ENCODE measurements at regions not wholly inside any gene's neighbourhood (a gene's known extent, or its start where the extent isn't known, plus 50 kb on each side); places are given as distances from the start of the nearest gene placed in this dataset.

DNA sequence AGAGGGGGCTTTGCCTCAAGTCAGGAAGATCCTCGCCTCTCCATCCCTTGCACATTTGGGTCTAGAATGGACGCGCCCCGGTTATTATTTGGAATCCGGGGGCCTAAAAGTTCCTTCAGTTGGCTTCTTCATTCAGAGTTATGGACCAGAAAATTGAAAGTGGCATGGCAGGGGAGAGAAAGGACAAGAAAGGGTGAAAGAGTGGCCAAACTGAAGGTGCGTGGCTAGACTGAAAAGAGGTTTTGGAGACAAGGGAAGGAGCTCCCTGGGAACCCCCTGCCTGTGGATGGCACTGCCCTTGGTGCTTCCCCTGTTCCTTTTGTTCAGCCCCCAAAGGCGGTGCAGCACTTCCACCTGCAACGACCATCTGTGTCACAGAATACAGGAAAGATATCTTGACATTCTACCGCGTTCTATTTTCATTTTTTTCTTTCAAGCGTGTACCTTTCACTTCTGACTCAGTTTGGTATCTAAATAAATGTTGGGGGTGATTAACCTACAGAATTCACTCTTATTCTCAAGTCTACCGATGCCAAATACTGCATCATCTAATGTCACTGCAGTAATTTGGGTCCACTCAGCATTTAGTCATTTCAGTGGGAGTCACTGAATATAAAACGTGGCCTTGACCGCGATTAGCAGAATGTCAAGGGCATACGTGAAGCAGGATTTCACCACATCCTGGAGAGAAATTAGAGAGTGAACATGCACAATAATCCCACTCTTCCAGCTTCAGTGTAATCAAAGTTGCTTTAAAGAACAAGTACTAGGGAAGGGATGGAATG lies 88.1 kb upstream of the ARHGAP32 start:
- no peak for DNase-seq (ENCODE audit: low spot score, unreplicated experiment)
- no peaks in the 10 kb centered on the region for H3K9me3 Mint-ChIP-seq (ENCODE audit: low read depth)
- peaks cover 54% of the 10 kb centered on the region for H3K4me1 Mint-ChIP-seq (ENCODE audit: low read depth)
- peak overlapping the region; percentile 65 for H3K27ac Mint-ChIP-seq
- peaks cover 3% of the 10 kb centered on the region for H3K27me3 Mint-ChIP-seq
- H3K36me3 Mint-ChIP-seq (ENCODE audit: insufficient read depth): no peaks in the 10 kb centered on the region
- TF ChIP-seq, protein P1, sequence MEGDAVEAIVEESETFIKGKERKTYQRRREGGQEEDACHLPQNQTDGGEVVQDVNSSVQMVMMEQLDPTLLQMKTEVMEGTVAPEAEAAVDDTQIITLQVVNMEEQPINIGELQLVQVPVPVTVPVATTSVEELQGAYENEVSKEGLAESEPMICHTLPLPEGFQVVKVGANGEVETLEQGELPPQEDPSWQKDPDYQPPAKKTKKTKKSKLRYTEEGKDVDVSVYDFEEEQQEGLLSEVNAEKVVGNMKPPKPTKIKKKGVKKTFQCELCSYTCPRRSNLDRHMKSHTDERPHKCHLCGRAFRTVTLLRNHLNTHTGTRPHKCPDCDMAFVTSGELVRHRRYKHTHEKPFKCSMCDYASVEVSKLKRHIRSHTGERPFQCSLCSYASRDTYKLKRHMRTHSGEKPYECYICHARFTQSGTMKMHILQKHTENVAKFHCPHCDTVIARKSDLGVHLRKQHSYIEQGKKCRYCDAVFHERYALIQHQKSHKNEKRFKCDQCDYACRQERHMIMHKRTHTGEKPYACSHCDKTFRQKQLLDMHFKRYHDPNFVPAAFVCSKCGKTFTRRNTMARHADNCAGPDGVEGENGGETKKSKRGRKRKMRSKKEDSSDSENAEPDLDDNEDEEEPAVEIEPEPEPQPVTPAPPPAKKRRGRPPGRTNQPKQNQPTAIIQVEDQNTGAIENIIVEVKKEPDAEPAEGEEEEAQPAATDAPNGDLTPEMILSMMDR (IDR thresholded peaks at IDR 0.05; ENCODE audit: unreplicated experiment): no peak
- H3K4me3 Mint-ChIP-seq (ENCODE audit: low read depth): peak overlapping the region; percentile 74

GRCh38 chr11:129279326-129280026 lies 87.4 kb upstream of the ARHGAP32 start:
- H3K9me3 Mint-ChIP-seq (ENCODE audit: low read depth): no peaks in the 10 kb centered on the region
- peaks cover 52% of the 10 kb centered on the region for H3K4me1 Mint-ChIP-seq (ENCODE audit: low read depth)
- H3K36me3 Mint-ChIP-seq (ENCODE audit: insufficient read depth): no peaks in the 10 kb centered on the region
- peak overlapping the region; percentile 74 for H3K4me3 Mint-ChIP-seq (ENCODE audit: low read depth)
- peaks cover 3% of the 10 kb centered on the region for H3K27me3 Mint-ChIP-seq
- TF ChIP-seq, protein P1 (IDR thresholded peaks at IDR 0.05; ENCODE audit: unreplicated experiment): no peak
- DNase-seq (ENCODE audit: low spot score, unreplicated experiment): peak; percentile 77
- H3K27ac Mint-ChIP-seq: peak overlapping the region; percentile 65

- Mint-ChIP-seq H3K9me3 (ENCODE audit: low read depth) (no peaks in the 10 kb centered on the region), H3K4me3 (ENCODE audit: low read depth) (peak overlapping the region; percentile 83), H3K4me1 (ENCODE audit: low read depth) (peaks cover 53% of the 10 kb centered on the region), H3K36me3 (ENCODE audit: insufficient read depth) (no peaks in the 10 kb centered on the region), H3K27me3 (peaks cover 3% of the 10 kb centered on the region), H3K27ac (peak overlapping the region; percentile 91)
- DNase-seq (ENCODE audit: low spot score, unreplicated experiment): peak; percentile 24
- TF ChIP-seq, protein P1 (IDR thresholded peaks at IDR 0.05; ENCODE audit: unreplicated experiment): no peak
Measured at GRCh38 chr11:129278586-129279319, 86.6 kb upstream of the ARHGAP32 start.

- TF ChIP-seq, protein P1 (IDR thresholded peaks at IDR 0.05; ENCODE audit: unreplicated experiment): no peak
- peaks cover 3% of the 10 kb centered on the region for H3K27me3 Mint-ChIP-seq
- no peak overlapping the region for H3K27ac Mint-ChIP-seq
- peaks cover 45% of the 10 kb centered on the region for H3K4me1 Mint-ChIP-seq (ENCODE audit: low read depth)
- H3K9me3 Mint-ChIP-seq (ENCODE audit: low read depth): no peaks in the 10 kb centered on the region
- peak overlapping the region; percentile 83 for H3K4me3 Mint-ChIP-seq (ENCODE audit: low read depth)
- no peaks in the 10 kb centered on the region for H3K36me3 Mint-ChIP-seq (ENCODE audit: insufficient read depth)
- no peak for DNase-seq (ENCODE audit: low spot score, unreplicated experiment)
Measured at GRCh38 chr11:129277198-129277843, 85.2 kb upstream of the ARHGAP32 start.

- TF ChIP-seq, protein P1 (IDR thresholded peaks at IDR 0.05; ENCODE audit: unreplicated experiment): no peak
- H3K4me1 Mint-ChIP-seq (ENCODE audit: low read depth): peaks cover 41% of the 10 kb centered on the region
- no peak for DNase-seq (ENCODE audit: low spot score, unreplicated experiment)
- no peak overlapping the region for H3K27ac Mint-ChIP-seq
- H3K4me3 Mint-ChIP-seq (ENCODE audit: low read depth): no peak overlapping the region
- peaks cover 3% of the 10 kb centered on the region for H3K27me3 Mint-ChIP-seq
- no peaks in the 10 kb centered on the region for H3K36me3 Mint-ChIP-seq (ENCODE audit: insufficient read depth)
- no peaks in the 10 kb centered on the region for H3K9me3 Mint-ChIP-seq (ENCODE audit: low read depth)
Measured at GRCh38 chr11:129275828-129276227, 83.7 kb upstream of the ARHGAP32 start.

Measured in progenitor cell of endocrine pancreas (in vitro differentiated cells).